Keratinocyte (primary cell): ENCODE measurements at regions not wholly inside any gene's neighbourhood (a gene's known extent, or its start where the extent isn't known, plus 50 kb on each side); places are given as distances from the start of the nearest gene placed in this dataset.

ENCODE experiments used
- DNase-seq: peaks from one replicate; pipeline ENCODE4 v3.0.0-alpha.2; 2011; ENCODE audit warnings: low read depth, missing footprints, low spot score
- FAIRE-seq: peaks from 2 replicates; lab custom pipeline; 2011; peaks lifted over from hg19 to GRCh38; lab: Jason Lieb, UNC
- H2AFZ ChIP-seq: 2 replicates; pipeline ENCODE4 v1.6.0; 2012; ENCODE audit warnings: low read length, control low read depth, inconsistent platforms; ENCODE audit not compliant: control insufficient read depth
- H3K27ac ChIP-seq: 2 replicates; pipeline ENCODE4 v1.5.1; 2011; ENCODE audit warnings: low read length; ENCODE audit not compliant: control insufficient read depth, insufficient read depth
- H3K27me3 ChIP-seq: 3 replicates; pipeline ENCODE4 v1.6.0; 2011; ENCODE audit warnings: low read length; ENCODE audit not compliant: control insufficient read depth, insufficient read depth; ENCODE audit errors: extremely low read depth
- H3K36me3 ChIP-seq, 2 experiments: 2 replicates in 1 of 2; 3 replicates in 1 of 2; pipeline ENCODE4 v1.5.1; 2011; ENCODE audit warnings: low read length in 2 of 2, mild to moderate bottlenecking in 1 of 2; ENCODE audit not compliant: control insufficient read depth in 2 of 2, insufficient read depth in 2 of 2; ENCODE audit errors: extremely low read depth in 1 of 2
- H3K4me1 ChIP-seq: 3 replicates; pipeline ENCODE4 v1.5.1; 2011; ENCODE audit warnings: low read length; ENCODE audit not compliant: control insufficient read depth, insufficient read depth; ENCODE audit errors: extremely low read depth
- H3K4me2 ChIP-seq: 3 replicates; pipeline ENCODE4 v1.6.0; 2011; ENCODE audit warnings: low read depth, low read length; ENCODE audit not compliant: control insufficient read depth, insufficient read depth; ENCODE audit errors: extremely low read depth
- H3K4me3 ChIP-seq, 3 experiments: fragments of 200-600 bp in 1 of 3; sonication (generic) in 1 of 3; 2 replicates in 2 of 3; 3 replicates in 1 of 3; pipeline ENCODE4 v1.5.1; 2011 to 2016; ENCODE audit warnings: low read length in 3 of 3, mild to moderate bottlenecking in 3 of 3, control low read depth in 2 of 3, inconsistent platforms in 1 of 3, low read depth in 1 of 3, mixed read lengths in 1 of 3, mixed run types in 1 of 3, moderate library complexity in 1 of 3; ENCODE audit not compliant: control insufficient read depth in 2 of 3, insufficient read depth in 2 of 3; ENCODE audit errors: extremely low read depth in 1 of 3
- H3K79me2 ChIP-seq: 2 replicates; pipeline ENCODE4 v1.6.0; 2012; ENCODE audit warnings: low read length; ENCODE audit not compliant: control insufficient read depth, insufficient read depth
- H3K9ac ChIP-seq: 3 replicates; pipeline ENCODE4 v1.6.0; 2011; ENCODE audit warnings: low read length; ENCODE audit not compliant: control insufficient read depth, insufficient read depth; ENCODE audit errors: extremely low read depth
- H3K9me1 ChIP-seq: 3 replicates; pipeline ENCODE4 v1.6.0; 2011; ENCODE audit warnings: low read length; ENCODE audit not compliant: control insufficient read depth, insufficient read depth; ENCODE audit errors: extremely low read depth
- H3K9me3 ChIP-seq: 2 replicates; pipeline ENCODE4 v1.5.1; 2012; ENCODE audit warnings: low read depth, low read length; ENCODE audit not compliant: control insufficient read depth
- H4K20me1 ChIP-seq: 3 replicates; pipeline ENCODE4 v1.6.0; 2011; ENCODE audit warnings: low read length; ENCODE audit not compliant: control insufficient read depth, insufficient read depth; ENCODE audit errors: extremely low read depth
- EZH2 ChIP-seq: IDR thresholded peaks from one replicate; pipeline ENCODE4 v1.6.1; 2012; ENCODE audit warnings: inconsistent platforms, mild to moderate bottlenecking, low read length, moderate library complexity
- dilution Hi-C: fragments of 300-500 bp; cut with MboI; formaldehyde crosslinking; loops from one replicate; pipeline ENCODE4 v1.7.0; 2020; ENCODE audit warnings: low sequenced_read_pairs; ENCODE audit not compliant: extremely low pct_ligation_motif_present
- TF ChIP-seq, protein P1 (sequence below), 3 experiments: IDR thresholded peaks in 1 of 3; conservative IDR thresholded peaks in 1 of 3; optimal IDR thresholded peaks in 1 of 3; 2 replicates in 2 of 3; 3 replicates in 1 of 3; pipeline versions ENCODE3 to v1.5.1; 2011; ENCODE audit warnings: low read length in 3 of 3, mild to moderate bottlenecking in 3 of 3, moderate library complexity in 2 of 3, control low read depth in 1 of 3, inconsistent platforms in 1 of 3; ENCODE audit not compliant: insufficient read depth in 2 of 3; ENCODE audit errors: extremely low read depth in 1 of 3

DNA sequence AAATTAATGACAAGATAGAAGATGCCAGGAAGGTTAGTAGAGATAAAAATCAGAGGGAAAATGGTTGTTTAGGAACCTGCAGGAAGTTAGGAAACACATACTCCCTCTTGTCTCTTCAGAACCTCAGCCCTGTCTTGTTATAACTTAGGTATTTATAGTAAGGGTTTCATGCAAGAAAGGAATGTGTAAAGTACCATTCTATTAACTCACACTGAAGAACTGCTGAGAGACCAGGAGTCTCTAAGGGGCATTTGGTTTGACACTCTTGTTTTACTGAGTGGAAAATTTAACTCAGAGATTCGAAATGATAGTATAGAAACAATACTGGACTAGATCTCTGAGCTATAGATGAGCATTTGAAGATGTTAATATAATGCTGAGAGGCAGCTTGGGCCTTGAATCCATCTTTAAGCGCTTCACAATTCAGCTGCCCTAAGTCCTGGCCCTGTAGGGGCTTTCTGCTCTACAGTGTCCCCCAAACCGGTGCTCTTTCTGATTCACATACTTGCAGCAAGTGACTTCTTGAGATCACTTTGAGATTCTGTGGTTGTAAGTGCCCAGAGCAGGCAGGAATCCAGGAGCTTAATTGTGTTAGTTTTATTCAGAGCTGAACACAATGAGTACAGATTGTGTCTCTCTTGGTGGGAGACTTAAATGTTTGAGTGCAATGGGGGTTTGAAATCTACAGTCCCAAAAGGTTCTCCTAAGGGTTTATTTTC, 235.0 kb upstream of the RGPD4 start:
- H2AFZ ChIP-seq, result no peak overlapping the region
- DNase-seq (no peak), FAIRE-seq (no peak)

DNA sequence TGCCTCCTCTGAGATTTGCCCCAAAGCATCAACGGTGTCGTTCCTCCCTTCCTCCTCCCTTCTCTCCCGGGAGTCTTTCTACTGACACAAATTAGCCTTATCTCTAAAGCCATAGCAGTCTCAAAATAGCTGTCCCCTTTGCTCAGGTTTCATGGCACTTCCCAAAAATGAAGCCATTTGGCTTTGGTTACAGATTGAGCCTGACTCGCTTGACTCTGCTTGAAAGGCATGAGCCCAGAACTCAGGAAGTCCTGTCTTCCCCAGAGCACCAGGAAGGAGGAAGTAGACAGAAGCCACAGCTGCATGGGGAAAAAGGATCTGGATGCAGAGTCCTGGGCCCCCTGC, 234.4 kb upstream of the RGPD4 start:
- no peaks in the 10 kb centered on the region for H3K9me3 ChIP-seq
- no peaks in the 10 kb centered on the region for H4K20me1 ChIP-seq
- dilution Hi-C loops, result no loop called here
- no peaks in the 10 kb centered on the region for H3K27me3 ChIP-seq
- no peak for TF ChIP-seq EZH2
- TF ChIP-seq, protein P1, sequence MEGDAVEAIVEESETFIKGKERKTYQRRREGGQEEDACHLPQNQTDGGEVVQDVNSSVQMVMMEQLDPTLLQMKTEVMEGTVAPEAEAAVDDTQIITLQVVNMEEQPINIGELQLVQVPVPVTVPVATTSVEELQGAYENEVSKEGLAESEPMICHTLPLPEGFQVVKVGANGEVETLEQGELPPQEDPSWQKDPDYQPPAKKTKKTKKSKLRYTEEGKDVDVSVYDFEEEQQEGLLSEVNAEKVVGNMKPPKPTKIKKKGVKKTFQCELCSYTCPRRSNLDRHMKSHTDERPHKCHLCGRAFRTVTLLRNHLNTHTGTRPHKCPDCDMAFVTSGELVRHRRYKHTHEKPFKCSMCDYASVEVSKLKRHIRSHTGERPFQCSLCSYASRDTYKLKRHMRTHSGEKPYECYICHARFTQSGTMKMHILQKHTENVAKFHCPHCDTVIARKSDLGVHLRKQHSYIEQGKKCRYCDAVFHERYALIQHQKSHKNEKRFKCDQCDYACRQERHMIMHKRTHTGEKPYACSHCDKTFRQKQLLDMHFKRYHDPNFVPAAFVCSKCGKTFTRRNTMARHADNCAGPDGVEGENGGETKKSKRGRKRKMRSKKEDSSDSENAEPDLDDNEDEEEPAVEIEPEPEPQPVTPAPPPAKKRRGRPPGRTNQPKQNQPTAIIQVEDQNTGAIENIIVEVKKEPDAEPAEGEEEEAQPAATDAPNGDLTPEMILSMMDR (optimal IDR thresholded peaks at IDR 0.05 in 1 of 3, IDR thresholded peaks at IDR 0.05 in 1 of 3, conservative IDR thresholded peaks at IDR 0.05 in 1 of 3; ENCODE audit: extremely low read depth in 1 of 3, insufficient read depth in 2 of 3, low read length in 3 of 3), result no peak
- H3K9ac ChIP-seq, result no peak overlapping the region
- H2AFZ ChIP-seq, result no peak overlapping the region
- no peak overlapping the region for H3K4me3 ChIP-seq
- H3K9me1 ChIP-seq, result no peaks in the 10 kb centered on the region
- no peak overlapping the region for H3K4me2 ChIP-seq
- FAIRE-seq, result no peak
- H3K36me3 ChIP-seq, result no peaks in the 10 kb centered on the region
- H3K4me1 ChIP-seq, result peaks cover 20% of the 10 kb centered on the region
- DNase-seq, result no peak
- H3K79me2 ChIP-seq, result no peaks in the 10 kb centered on the region
- H3K27ac ChIP-seq, result no peak overlapping the region

More for the DNA sequence above, 235.0 kb upstream of the RGPD4 start:
- no peaks in the 10 kb centered on the region for H3K9me3 ChIP-seq
- H3K36me3 ChIP-seq, result no peaks in the 10 kb centered on the region
- H3K27me3 ChIP-seq, result no peaks in the 10 kb centered on the region
- H3K4me2 ChIP-seq, result no peak overlapping the region
- H3K9ac ChIP-seq, result no peak overlapping the region
- peaks cover 17% of the 10 kb centered on the region for H3K4me1 ChIP-seq
- no peak overlapping the region for H3K4me3 ChIP-seq
- no peak for TF ChIP-seq EZH2
- TF ChIP-seq, protein P1 (optimal IDR thresholded peaks at IDR 0.05 in 1 of 3, IDR thresholded peaks at IDR 0.05 in 1 of 3, conservative IDR thresholded peaks at IDR 0.05 in 1 of 3; ENCODE audit: extremely low read depth in 1 of 3, insufficient read depth in 2 of 3, low read length in 3 of 3), result no peak
- H3K79me2 ChIP-seq, result no peaks in the 10 kb centered on the region
- H3K9me1 ChIP-seq, result no peaks in the 10 kb centered on the region
- H4K20me1 ChIP-seq, result no peaks in the 10 kb centered on the region
- H3K27ac ChIP-seq, result no peak overlapping the region
- dilution Hi-C loops, result no loop called here
